H1 (cell line): ENCODE measurements at regions not wholly inside any gene's neighbourhood (a gene's known extent, or its start where the extent isn't known, plus 50 kb on each side); places are given as distances from the start of the nearest gene placed in this dataset.

Experiments
- JUND ChIP-seq: IDR thresholded peaks from 2 replicates; pipeline ENCODE4 v1.6.1; 2011; ENCODE audit warnings: mild to moderate bottlenecking, improper control_type of control experiment, low read length

DNA sequence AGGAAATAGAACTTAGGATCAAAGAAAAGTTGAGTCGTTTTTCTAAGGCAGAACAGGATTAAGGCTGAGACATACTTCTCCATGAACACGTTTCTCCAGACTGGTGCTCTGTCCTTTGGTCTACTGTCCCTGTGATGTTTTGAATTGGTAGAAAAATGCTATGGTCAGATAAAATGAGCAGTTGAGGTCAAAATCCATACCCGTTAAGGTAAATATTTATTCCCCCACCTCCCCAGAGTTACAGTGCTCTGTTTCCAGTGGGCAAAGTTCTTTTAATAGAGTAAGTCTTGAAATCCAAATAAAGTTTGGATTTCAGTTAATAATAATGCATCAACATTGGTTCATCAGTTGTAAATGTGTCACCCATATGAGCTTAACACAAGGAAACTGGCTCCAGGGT lies 74.5 kb downstream of the PTHLH start (continued):
- no peak for TF ChIP-seq JUND
